GM10248 (cell line): ENCODE measurements at regions not wholly inside any gene's neighbourhood (a gene's known extent, or its start where the extent isn't known, plus 50 kb on each side); places are given as distances from the start of the nearest gene placed in this dataset.
"Not testable (repeated sequence)": the region's sequence is repeated elsewhere in the genome, so short reads cannot be mapped to it uniquely, and the experiment has no call there.

Source experiments
- CTCF ChIA-PET: fragments of 300-600 bp; sonication (Branson Sonifier 250); formaldehyde crosslinking; extraction: SDS; loops from one replicate; lab custom pipeline; 2021; ENCODE audit warnings: antibody characterized with exemption; lab: Yijun Ruan, JAX
- POLR2A ChIA-PET: fragments of 350-650 bp; sonication (Branson Sonifier 250); formaldehyde crosslinking; extraction: SDS; loops from one replicate; lab custom pipeline; 2020; ENCODE audit warnings: antibody characterized with exemption; lab: Yijun Ruan, JAX
- DNase-seq: peaks from one replicate; pipeline ENCODE4 v3.0.0; 2012; ENCODE audit errors: extremely low spot score
- CTCF ChIP-seq: IDR thresholded peaks from 2 replicates; pipeline ENCODE4 v1.5.1; 2012; ENCODE audit warnings: mild to moderate bottlenecking, low read depth; ENCODE audit errors: extremely low read depth, missing control alignments, control extremely low read depth

- no peak for DNase-seq
- ChIA-PET CTCF (no interaction called here), POLR2A (no interaction called here)
- no peak for TF ChIP-seq CTCF
Observed at GRCh38 chrX:75625232-75625631, 102.4 kb upstream of the ZDHHC15 start.

DNA sequence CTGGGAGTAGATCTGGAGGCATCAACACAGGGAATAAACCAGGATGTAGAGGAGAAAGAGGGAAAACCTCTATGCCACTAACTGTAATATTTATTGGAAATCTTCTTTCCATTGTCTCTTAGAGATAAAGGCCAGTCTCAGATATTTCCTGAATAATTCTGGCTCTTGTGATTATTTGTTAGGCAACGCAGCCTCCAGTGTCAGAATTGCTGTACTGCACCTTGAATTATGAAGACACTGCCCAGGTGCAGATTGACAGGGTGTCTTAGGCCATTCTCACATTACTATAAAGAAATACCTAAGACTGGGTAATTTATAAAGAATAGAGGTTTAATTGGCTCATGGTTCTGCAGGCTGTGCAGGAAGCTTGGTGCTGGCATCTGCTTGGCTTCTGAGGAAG, 100.7 kb upstream of the ZDHHC15 start:
- ChIA-PET POLR2A (no interaction called here), CTCF (no interaction called here)
- no peak for DNase-seq
- no peak for TF ChIP-seq CTCF

- TF ChIP-seq CTCF: no peak
- no peak for DNase-seq
- ChIA-PET POLR2A (no interaction called here), CTCF (no interaction called here)
Observed at GRCh38 chrX:75609406-75609805, 86.6 kb upstream of the ZDHHC15 start.

GRCh38 chrX:75603833-75604232, 81.0 kb upstream of the ZDHHC15 start:
- DNase-seq: peak; percentile 28
- TF ChIP-seq CTCF: peak; percentile 47
- ChIA-PET CTCF (no interaction called here), POLR2A (no interaction called here)

GRCh38 chrX:75602022-75602421, 79.2 kb upstream of the ZDHHC15 start:
- CTCF ChIA-PET, POLR2A ChIA-PET, DNase-seq: not testable (repeated sequence)

- TF ChIP-seq CTCF: no peak
- no peak for DNase-seq
- ChIA-PET POLR2A (no interaction called here), CTCF (no interaction called here)
Observed at GRCh38 chrX:75596178-75596577, 73.3 kb upstream of the ZDHHC15 start.

DNA sequence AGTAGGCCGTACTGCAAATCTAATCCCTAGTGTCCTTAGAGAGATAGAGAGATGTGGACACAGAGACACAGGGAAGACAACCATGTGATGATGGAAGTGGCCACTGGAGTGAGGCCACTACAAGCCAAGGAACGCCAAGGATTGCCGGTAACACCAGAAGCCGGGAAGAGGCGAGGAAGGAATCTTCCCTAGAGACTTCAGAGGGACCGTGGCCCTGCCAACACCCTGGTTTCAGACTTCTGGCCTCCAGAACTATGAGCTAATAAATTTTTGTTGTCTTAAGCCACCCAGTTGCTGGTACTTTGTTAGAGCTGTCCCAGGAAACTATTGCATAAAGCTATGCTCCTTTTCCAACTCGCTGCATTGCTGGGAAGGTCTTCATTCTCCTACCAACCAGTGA, 70.3 kb upstream of the ZDHHC15 start:
- DNase-seq, POLR2A ChIA-PET, CTCF ChIA-PET: not testable (repeated sequence)

DNA sequence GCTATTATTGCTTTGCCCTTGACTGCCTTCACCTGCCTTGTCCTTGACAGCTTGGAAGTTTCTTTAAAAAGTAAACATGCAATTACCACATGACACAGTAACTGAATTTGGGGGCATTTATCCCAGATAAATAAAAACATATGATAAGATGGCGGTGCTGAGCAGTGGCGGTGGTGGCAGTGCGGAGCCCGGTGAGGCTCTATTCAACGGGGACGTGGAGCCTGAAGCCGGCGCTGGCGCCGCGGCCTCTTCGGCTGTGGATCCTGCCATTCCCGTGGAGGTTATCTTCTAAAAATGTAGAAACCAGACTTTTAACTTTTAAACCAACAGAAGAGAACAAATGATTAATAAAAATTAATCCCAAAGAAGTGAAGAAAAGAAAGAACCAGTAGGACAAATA, 59.7 kb upstream of the ZDHHC15 start:
- ChIA-PET CTCF (no interaction called here), POLR2A (no interaction called here)
- DNase-seq: no peak
- TF ChIP-seq CTCF: no peak
